ENCODE measurements at regions not wholly inside any gene's neighbourhood (a gene's known extent, or its start where the extent isn't known, plus 50 kb on each side); places are given as distances from the start of the nearest gene placed in this dataset.

- no peak for TF ChIP-seq CTCF (IDR thresholded peaks at IDR 0.05)
- TF ChIP-seq POLR2A (IDR thresholded peaks at IDR 0.05; ENCODE audit: low read depth), result no peak
- TF ChIP-seq POLR2AphosphoS5 (IDR thresholded peaks at IDR 0.05), result no peak
- no peak for TF ChIP-seq EP300 (IDR thresholded peaks at IDR 0.05)
- Histone ChIP-seq H3K4me1 (no peaks in the 10 kb centered on the region), H3K4me3 (no peak overlapping the region), H3K27me3 (no peaks in the 10 kb centered on the region), H3K27ac (replicated peaks in 1 of 4) (no peak overlapping the region), H3K36me3 (no peaks in the 10 kb centered on the region), H3K9me3 (no peaks in the 10 kb centered on the region)
- intact Hi-C loops (cut with DNase I), result no loop called here
- no peak for DNase-seq (ENCODE audit: extremely low spot score)
- WGBS, result 82% methylated on average over 1 of the region's 1 CpG
These were observed 293.8 kb upstream of the SEMA3D start for GRCh38 chr7:85480666-85481065.

- TF ChIP-seq POLR2AphosphoS5 (IDR thresholded peaks at IDR 0.05) (no peak), POLR2A (IDR thresholded peaks at IDR 0.05; ENCODE audit: low read depth) (no peak), CTCF (IDR thresholded peaks at IDR 0.05) (no peak), EP300 (IDR thresholded peaks at IDR 0.05) (no peak)
- DNase-seq (ENCODE audit: extremely low spot score), result no peak
- no peaks in the 10 kb centered on the region for H3K27me3 ChIP-seq
- intact Hi-C loops (cut with DNase I), result no loop called here
- WGBS, result 41% methylated on average over 5 of the region's 5 CpGs
- no peak overlapping the region for H3K4me3 ChIP-seq
- no peak overlapping the region for H3K27ac ChIP-seq (replicated peaks in 1 of 4)
- H3K36me3 ChIP-seq, result no peaks in the 10 kb centered on the region
- no peaks in the 10 kb centered on the region for H3K9me3 ChIP-seq
- no peaks in the 10 kb centered on the region for H3K4me1 ChIP-seq
These were observed 293.2 kb upstream of the SEMA3D start for GRCh38 chr7:85479918-85480643.

GRCh38 chr7:85478530-85478929 lies 291.7 kb upstream of the SEMA3D start:
- WGBS, result 80% methylated on average over 5 of the region's 5 CpGs
- DNase-seq (ENCODE audit: extremely low spot score), result no peak
- TF ChIP-seq POLR2A (IDR thresholded peaks at IDR 0.05; ENCODE audit: low read depth), result no peak
- no peaks in the 10 kb centered on the region for H3K9me3 ChIP-seq
- no peak overlapping the region for H3K27ac ChIP-seq (replicated peaks in 1 of 4)
- H3K4me3 ChIP-seq, result no peak overlapping the region
- H3K27me3 ChIP-seq, result no peaks in the 10 kb centered on the region
- no peaks in the 10 kb centered on the region for H3K36me3 ChIP-seq
- no peaks in the 10 kb centered on the region for H3K4me1 ChIP-seq
- intact Hi-C loops (cut with DNase I), result no loop called here

GRCh38 chr7:85475476-85475875 lies 288.6 kb upstream of the SEMA3D start:
- WGBS, result 93% methylated on average over 2 of the region's 2 CpGs
- no peak overlapping the region for H3K27ac ChIP-seq (replicated peaks in 1 of 4)
- H3K27me3 ChIP-seq, result no peaks in the 10 kb centered on the region
- H3K36me3 ChIP-seq, result no peaks in the 10 kb centered on the region
- DNase-seq (ENCODE audit: extremely low spot score), result no peak
- no peaks in the 10 kb centered on the region for H3K4me1 ChIP-seq
- H3K9me3 ChIP-seq, result no peaks in the 10 kb centered on the region
- H3K4me3 ChIP-seq, result no peak overlapping the region
- TF ChIP-seq CTCF (IDR thresholded peaks at IDR 0.05), result no peak
- TF ChIP-seq EP300 (IDR thresholded peaks at IDR 0.05), result no peak
- no peak for TF ChIP-seq POLR2AphosphoS5 (IDR thresholded peaks at IDR 0.05)
- TF ChIP-seq POLR2A (IDR thresholded peaks at IDR 0.05; ENCODE audit: low read depth), result no peak
- intact Hi-C loops (cut with DNase I), result no loop called here

GRCh38 chr7:85475071-85475470 lies 288.2 kb upstream of the SEMA3D start:
- no peak for DNase-seq (ENCODE audit: extremely low spot score)
- Histone ChIP-seq H3K4me1 (no peaks in the 10 kb centered on the region), H3K36me3 (no peaks in the 10 kb centered on the region), H3K9me3 (no peaks in the 10 kb centered on the region), H3K27ac (replicated peaks in 1 of 4) (no peak overlapping the region), H3K27me3 (no peaks in the 10 kb centered on the region), H3K4me3 (no peak overlapping the region)
- TF ChIP-seq POLR2AphosphoS5 (IDR thresholded peaks at IDR 0.05), result no peak
- TF ChIP-seq POLR2A (IDR thresholded peaks at IDR 0.05; ENCODE audit: low read depth), result no peak
- no peak for TF ChIP-seq CTCF (IDR thresholded peaks at IDR 0.05)
- TF ChIP-seq EP300 (IDR thresholded peaks at IDR 0.05), result no peak
- WGBS, result 88% methylated on average over 5 of the region's 5 CpGs
- intact Hi-C loops (cut with DNase I), result no loop called here

All from esophagus muscularis mucosa (tissue), 4 donors.